ENCODE measurements at regions not wholly inside any gene's neighbourhood (a gene's known extent, or its start where the extent isn't known, plus 50 kb on each side); places are given as distances from the start of the nearest gene placed in this dataset.

- no peak for DNase-seq
- no peak overlapping the region for H3K27ac ChIP-seq
- no peaks in the 10 kb centered on the region for H3K4me1 ChIP-seq
- no peak overlapping the region for H3K4me3 ChIP-seq
- TF ChIP-seq POLR2A (IDR thresholded peaks at IDR 0.05) (no peak), CTCF (IDR thresholded peaks at IDR 0.05 in 8 of 11, conservative IDR thresholded peaks at IDR 0.05 in 3 of 11) (no peak), POLR2AphosphoS5 (IDR thresholded peaks at IDR 0.05) (no peak)
- H3K9me3 ChIP-seq, result no peaks in the 10 kb centered on the region
- H3K27me3 ChIP-seq (replicated peaks in 1 of 7), result no peaks in the 10 kb centered on the region
- intact Hi-C loops (cut with DNase I; ENCODE audit: low total_unique reads), result no loop called here
- H3K36me3 ChIP-seq, result no peaks in the 10 kb centered on the region
- WGBS, 5 donors, result 89 to 100% (median 94%) methylated on average over 2 of the region's 2 CpGs
Measured at GRCh38 chr18:53906681-53907080, 317.8 kb downstream of the MBD2 start.

GRCh38 chr18:53894675-53895442 is 329.6 kb downstream of the MBD2 start:
- Histone ChIP-seq H3K27ac (no peak overlapping the region), H3K4me3 (no peak overlapping the region), H3K9me3 (no peaks in the 10 kb centered on the region), H3K27me3 (replicated peaks in 1 of 7) (no peaks in the 10 kb centered on the region), H3K36me3 (no peaks in the 10 kb centered on the region), H3K4me1 (no peaks in the 10 kb centered on the region)
- intact Hi-C loops (cut with DNase I; ENCODE audit: low total_unique reads), result no loop called here
- WGBS, 5 donors, result 78 to 84% (median 81%) methylated on average over 5 of the region's 5 CpGs
- DNase-seq, result no peak
- TF ChIP-seq POLR2A (IDR thresholded peaks at IDR 0.05) (no peak), CTCF (IDR thresholded peaks at IDR 0.05 in 8 of 11, conservative IDR thresholded peaks at IDR 0.05 in 3 of 11) (no peak), POLR2AphosphoS5 (IDR thresholded peaks at IDR 0.05) (no peak)

GRCh38 chr18:53887447-53887846 is 337.0 kb downstream of the MBD2 start:
- H3K36me3 ChIP-seq, result no peaks in the 10 kb centered on the region
- no peak for DNase-seq
- intact Hi-C loops (cut with DNase I; ENCODE audit: low total_unique reads), result no loop called here
- no peaks in the 10 kb centered on the region for H3K9me3 ChIP-seq
- H3K27ac ChIP-seq, result no peak overlapping the region
- no peak for TF ChIP-seq POLR2AphosphoS5 (IDR thresholded peaks at IDR 0.05)
- no peak for TF ChIP-seq CTCF (IDR thresholded peaks at IDR 0.05 in 8 of 11, conservative IDR thresholded peaks at IDR 0.05 in 3 of 11)
- H3K27me3 ChIP-seq (replicated peaks in 1 of 7), result no peaks in the 10 kb centered on the region
- H3K4me1 ChIP-seq, result no peaks in the 10 kb centered on the region
- H3K4me3 ChIP-seq, result no peak overlapping the region
- WGBS, 5 donors, result 87 to 97% (median 94%) methylated on average over 3 of the region's 3 CpGs

GRCh38 chr18:53886058-53886457 is 338.4 kb downstream of the MBD2 start:
- Histone ChIP-seq H3K36me3 (no peaks in the 10 kb centered on the region), H3K27me3 (replicated peaks in 1 of 7) (no peaks in the 10 kb centered on the region), H3K4me3 (no peak overlapping the region), H3K27ac (no peak overlapping the region), H3K9me3 (no peaks in the 10 kb centered on the region), H3K4me1 (no peaks in the 10 kb centered on the region)
- intact Hi-C loops (cut with DNase I; ENCODE audit: low total_unique reads), result no loop called here
- no peak for DNase-seq
- TF ChIP-seq POLR2AphosphoS5 (IDR thresholded peaks at IDR 0.05) (no peak), CTCF (IDR thresholded peaks at IDR 0.05 in 8 of 11, conservative IDR thresholded peaks at IDR 0.05 in 3 of 11) (no peak), POLR2A (IDR thresholded peaks at IDR 0.05) (no peak)
- WGBS, 5 donors, result 67 to 83% (median 79%) methylated on average over 1 of the region's 1 CpG

Data from spleen (tissue), 11 donors.